H9 (cell line): ENCODE measurements at regions not wholly inside any gene's neighbourhood (a gene's known extent, or its start where the extent isn't known, plus 50 kb on each side); places are given as distances from the start of the nearest gene placed in this dataset.

ENCODE experiments used
- DNase-seq: peaks from one replicate; pipeline ENCODE4 v3.0.0-alpha.2; 2017
- H2AFZ ChIP-seq: one replicate; pipeline ENCODE4 v1.6.1; 2013; ENCODE audit warnings: mild to moderate bottlenecking, low read length, control low read depth, moderate library complexity
- H2AK5ac ChIP-seq: 2 replicates; pipeline ENCODE4 v1.6.1; 2013; ENCODE audit warnings: low read length, control low read depth, mixed read lengths; ENCODE audit not compliant: insufficient read length
- H2BK120ac ChIP-seq: one replicate; pipeline ENCODE4 v1.6.1; 2013; ENCODE audit warnings: low read depth, mild to moderate bottlenecking, low read length, control low read depth, inconsistent platforms; ENCODE audit not compliant: poor library complexity, severe bottlenecking
- H2BK12ac ChIP-seq: 2 replicates; pipeline ENCODE4 v1.6.1; 2013; ENCODE audit warnings: low read length, control low read depth, mixed read lengths, low read depth; ENCODE audit not compliant: insufficient read length
- H2BK15ac ChIP-seq: 2 replicates; pipeline ENCODE4 v1.6.1; 2013; ENCODE audit warnings: low read depth, low read length, control low read depth
- H2BK20ac ChIP-seq: one replicate; pipeline ENCODE4 v1.6.1; 2013; ENCODE audit warnings: low read depth, mild to moderate bottlenecking, low read length, control low read depth, inconsistent platforms; ENCODE audit not compliant: poor library complexity, severe bottlenecking
- H2BK5ac ChIP-seq: 2 replicates; pipeline ENCODE4 v1.6.1; 2013; ENCODE audit warnings: low read length, control low read depth, mixed read lengths; ENCODE audit not compliant: insufficient read length
- H3K14ac ChIP-seq: 2 replicates; pipeline ENCODE4 v1.6.1; 2013; ENCODE audit warnings: low read length, control low read depth; ENCODE audit not compliant: insufficient read depth
- H3K18ac ChIP-seq: 2 replicates; pipeline ENCODE4 v1.6.1; 2013; ENCODE audit warnings: low read depth, mild to moderate bottlenecking, mixed read lengths, low read length, control low read depth; ENCODE audit not compliant: insufficient read length
- H3K23ac ChIP-seq: 2 replicates; pipeline ENCODE4 v1.6.1; 2013; ENCODE audit warnings: low read length, control low read depth, mixed read lengths, low read depth; ENCODE audit not compliant: insufficient read length
- H3K23me2 ChIP-seq: 2 replicates; pipeline ENCODE4 v1.6.1; 2013; ENCODE audit warnings: low read depth, mild to moderate bottlenecking, mixed read lengths, low read length, control low read depth; ENCODE audit not compliant: insufficient read length, poor library complexity, severe bottlenecking
- H3K27ac ChIP-seq: 2 replicates; pipeline ENCODE4 v1.5.1; 2013; ENCODE audit warnings: low read length, control low read depth, mixed read lengths, low read depth; ENCODE audit not compliant: insufficient read length
- H3K27me3 ChIP-seq: 2 replicates; pipeline ENCODE4 v1.6.1; 2013; ENCODE audit warnings: low read length, control low read depth, inconsistent platforms; ENCODE audit not compliant: insufficient read depth
- H3K4ac ChIP-seq: 2 replicates; pipeline ENCODE4 v1.6.1; 2013; ENCODE audit warnings: low read depth, mild to moderate bottlenecking, control low read depth, inconsistent platforms, low read length, moderate library complexity
- H3K4me1 ChIP-seq: 2 replicates; pipeline ENCODE4 v1.6.1; 2013; ENCODE audit warnings: low read length, control low read depth, inconsistent platforms; ENCODE audit not compliant: insufficient read depth
- H3K4me2 ChIP-seq: 2 replicates; pipeline ENCODE4 v1.6.1; 2013; ENCODE audit warnings: low read length, control low read depth, mixed read lengths; ENCODE audit not compliant: insufficient read length, insufficient read depth
- H3K56ac ChIP-seq: 2 replicates; pipeline ENCODE4 v1.6.1; 2013; ENCODE audit warnings: low read depth, mild to moderate bottlenecking, mixed read lengths, low read length, control low read depth; ENCODE audit not compliant: insufficient read length
- H3K79me1 ChIP-seq: 2 replicates; pipeline ENCODE4 v1.6.1; 2013; ENCODE audit warnings: low read depth, mild to moderate bottlenecking, moderate library complexity, low read length, control low read depth, inconsistent platforms; ENCODE audit not compliant: insufficient read depth, poor library complexity, severe bottlenecking
- H3K79me2 ChIP-seq: 2 replicates; pipeline ENCODE4 v1.6.1; 2013; ENCODE audit warnings: low read length, control low read depth, inconsistent platforms; ENCODE audit not compliant: insufficient read depth
- H3K9ac ChIP-seq: 2 replicates; pipeline ENCODE4 v1.6.1; 2013; ENCODE audit warnings: low read length, control low read depth, mixed read lengths; ENCODE audit not compliant: insufficient read length; ENCODE audit errors: extremely low read depth
- H3K9me3 ChIP-seq: one replicate; pipeline ENCODE4 v1.6.1; 2013; ENCODE audit warnings: low read depth, low read length, inconsistent platforms; ENCODE audit not compliant: control insufficient read depth
- H3T11ph ChIP-seq: one replicate; pipeline ENCODE4 v1.6.1; 2013; ENCODE audit warnings: mild to moderate bottlenecking, low read length, control low read depth, inconsistent platforms
- H4K20me1 ChIP-seq: one replicate; pipeline ENCODE4 v1.6.1; 2013; ENCODE audit not compliant: control insufficient read depth, insufficient read length, insufficient read depth
- H4K5ac ChIP-seq: 2 replicates; pipeline ENCODE4 v1.6.1; 2013; ENCODE audit warnings: low read depth, mild to moderate bottlenecking, mixed read lengths, low read length, control low read depth; ENCODE audit not compliant: insufficient read length
- H4K8ac ChIP-seq: replicated peaks from 2 replicates; pipeline ENCODE4 v1.6.1; 2013; ENCODE audit warnings: low read length, control low read depth, mixed read lengths, low read depth; ENCODE audit not compliant: insufficient read length
- H4K91ac ChIP-seq: 2 replicates; pipeline ENCODE4 v1.6.1; 2013; ENCODE audit warnings: low read depth, mild to moderate bottlenecking, moderate library complexity, mixed read lengths, low read length, control low read depth; ENCODE audit not compliant: insufficient read length
- H3K27ac Mint-ChIP-seq, 3 experiments: 2 replicates in 2 of 3; 3 replicates in 1 of 3; pipeline ENCODE4 v1.8.0; 2020 to 2021; ENCODE audit warnings: mixed read lengths in 3 of 3, mild to moderate bottlenecking in 1 of 3, moderate library complexity in 1 of 3
- H3K27me3 Mint-ChIP-seq: 2 replicates; pipeline ENCODE4 v1.8.0; 2021; ENCODE audit warnings: low read depth, mild to moderate bottlenecking, moderate library complexity, mixed read lengths
- H3K36me3 Mint-ChIP-seq, 3 experiments: 2 replicates in 2 of 3; 3 replicates in 1 of 3; pipeline ENCODE4 v1.8.0; 2020 to 2021; ENCODE audit warnings: low read depth in 3 of 3, mixed read lengths in 3 of 3; ENCODE audit not compliant: insufficient read depth in 1 of 3
- H3K4me1 Mint-ChIP-seq, 2 experiments: 2 replicates each; pipeline ENCODE4 v1.8.0; 2020; ENCODE audit warnings: mixed read lengths in 2 of 2
- H3K4me3 Mint-ChIP-seq, 2 experiments: 2 replicates in 1 of 2; 3 replicates in 1 of 2; pipeline ENCODE4 v1.8.0; 2020 to 2021; ENCODE audit warnings: mild to moderate bottlenecking in 2 of 2, mixed read lengths in 2 of 2, moderate library complexity in 1 of 2
- H3K9me3 Mint-ChIP-seq, 2 experiments: 2 replicates in 1 of 2; 3 replicates in 1 of 2; pipeline ENCODE4 v1.8.0; 2020; ENCODE audit warnings: mild to moderate bottlenecking in 2 of 2, mixed read lengths in 2 of 2, moderate library complexity in 1 of 2
- CTCF ChIP-seq: fragments of 200-600 bp; sonication (generic); conservative IDR thresholded peaks from 3 replicates; pipeline ENCODE4 v1.8.0; 2021; ENCODE audit warnings: antibody characterized with exemption, mild to moderate bottlenecking
- WGBS: extraction: QIAGEN DNeasy Blood & Tissue Kit; methylation state at CpG from one replicate; pipeline ENCODE4 v1.1.7; 2013; ENCODE audit warnings: missing lambda C conversion rate, low lambda C conversion rate, mixed read lengths; ENCODE audit not compliant: insufficient read length; ENCODE audit errors: extremely low coverage; 5-methylcytosine and 5-hydroxymethylcytosine counted together

- Histone ChIP-seq H2BK5ac (no peak overlapping the region), H4K20me1 (no peaks in the 10 kb centered on the region), H2AK5ac (no peak overlapping the region), H3T11ph (no peak overlapping the region), H2BK20ac (no peak overlapping the region), H3K23me2 (no peaks in the 10 kb centered on the region), H3K4me2 (peak overlapping the region; percentile 44), H4K5ac (no peak overlapping the region), H3K4ac (no peak overlapping the region), H3K79me2 (no peaks in the 10 kb centered on the region), H4K91ac (no peak overlapping the region), H3K56ac (no peak overlapping the region), H2BK120ac (no peak overlapping the region), H3K79me1 (no peaks in the 10 kb centered on the region), H3K23ac (no peak overlapping the region), H3K4me1 (0 out of 2 replicates have a peak, but pooled peaks cover 2% of the 10 kb centered on the region), H3K9me3 (no peaks in the 10 kb centered on the region), H3K9ac (no peak overlapping the region), H3K14ac (no peak overlapping the region), H3K27me3 (no peaks in the 10 kb centered on the region), H3K27ac (no peak overlapping the region), H2AFZ (no peak overlapping the region), H3K18ac (no peak overlapping the region), H2BK12ac (no peak overlapping the region), H4K8ac (no peak overlapping the region), H2BK15ac (no peak overlapping the region)
- no peak for TF ChIP-seq CTCF
- Mint-ChIP-seq H3K9me3 (no peaks in the 10 kb centered on the region), H3K27me3 (peaks cover 54% of the 10 kb centered on the region), H3K4me3 (peak overlapping the region; percentile 14 to 71; a peak in 4 of 5 replicates), H3K4me1 (peaks cover 31 to 34% of the 10 kb centered on the region in 2 experiments), H3K36me3 (no peaks in the 10 kb centered on the region), H3K27ac (peak overlapping the region in 1 of 3 experiments; percentile 20; a peak in 1 of 7 replicates)
- no CpG with 5 or more reads among the region's 3 CpGs for WGBS
- peak; percentile 45 for DNase-seq
Observed at GRCh38 chr3:146781059-146781458, 175.9 kb upstream of the PLSCR5 start.
